GM21528 (cell line): ENCODE measurements at regions not wholly inside any gene's neighbourhood (a gene's known extent, or its start where the extent isn't known, plus 50 kb on each side); places are given as distances from the start of the nearest gene placed in this dataset.

Source experiments
- ATAC-seq: cut with Tn5 transposase; IDR thresholded peaks from one replicate; pipeline ENCODE4 v1.9.1; 2021; ENCODE audit warnings: mild to moderate bottlenecking, moderate library complexity; ENCODE audit not compliant: unreplicated experiment, low FRiP score

DNA sequence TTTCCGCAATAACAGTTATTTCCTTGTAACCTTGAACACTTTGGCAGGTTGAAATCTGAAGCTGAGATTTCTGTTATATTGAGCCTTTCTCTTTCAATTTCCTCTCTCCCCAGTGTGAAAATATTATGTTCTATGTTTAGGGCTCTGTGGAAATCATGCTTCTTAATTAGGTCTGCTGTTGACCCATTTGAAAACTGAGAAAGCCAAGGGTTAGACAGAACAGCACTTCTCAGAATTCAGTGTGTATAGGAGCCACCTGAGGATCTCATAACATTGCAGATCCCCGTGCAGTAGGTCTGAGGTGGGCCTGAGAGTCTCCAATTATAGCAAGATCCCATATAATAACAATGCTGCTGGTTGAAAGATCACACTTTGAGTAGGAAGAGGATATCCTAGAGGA lies 230.2 kb upstream of the NT5C1B start:
- ATAC-seq: no peak

DNA sequence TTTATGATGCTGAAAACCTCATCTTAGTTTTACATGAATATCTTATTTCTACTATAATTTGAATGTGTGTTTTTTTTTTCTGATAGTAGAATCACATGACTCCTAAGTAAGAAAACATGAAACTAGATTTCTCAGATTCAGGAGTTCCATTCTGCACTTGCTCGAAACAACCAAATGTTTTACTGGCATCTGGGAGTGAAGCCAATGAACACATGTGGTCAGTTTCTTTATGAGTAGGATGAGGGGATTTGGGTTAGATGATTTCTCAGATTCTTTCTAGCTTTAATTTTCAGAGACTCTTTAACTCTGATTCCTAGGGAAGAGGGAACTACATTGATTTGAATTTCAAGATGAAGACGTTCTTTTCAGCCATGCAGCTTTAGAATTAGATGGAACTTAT lies 225.0 kb upstream of the NT5C1B start:
- ATAC-seq: no peak

DNA sequence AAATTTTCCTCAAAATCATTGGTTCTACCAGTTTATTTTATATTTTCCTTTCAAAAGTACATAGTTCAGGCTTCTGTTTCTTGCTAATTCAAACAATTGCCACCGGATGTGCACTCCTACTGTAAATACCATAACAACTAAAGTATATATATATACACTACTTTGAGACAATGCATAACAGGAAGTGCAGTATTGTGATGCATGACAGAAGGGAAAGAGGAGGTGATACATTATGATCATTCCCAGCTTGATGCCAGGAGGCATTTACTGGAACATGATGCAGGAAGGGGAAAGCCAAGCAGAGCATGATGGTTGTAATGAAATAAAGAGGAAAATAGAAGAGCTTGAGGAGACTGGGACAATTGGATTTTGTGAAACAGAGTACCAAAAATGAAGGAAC lies 215.2 kb upstream of the NT5C1B start:
- no peak for ATAC-seq

DNA sequence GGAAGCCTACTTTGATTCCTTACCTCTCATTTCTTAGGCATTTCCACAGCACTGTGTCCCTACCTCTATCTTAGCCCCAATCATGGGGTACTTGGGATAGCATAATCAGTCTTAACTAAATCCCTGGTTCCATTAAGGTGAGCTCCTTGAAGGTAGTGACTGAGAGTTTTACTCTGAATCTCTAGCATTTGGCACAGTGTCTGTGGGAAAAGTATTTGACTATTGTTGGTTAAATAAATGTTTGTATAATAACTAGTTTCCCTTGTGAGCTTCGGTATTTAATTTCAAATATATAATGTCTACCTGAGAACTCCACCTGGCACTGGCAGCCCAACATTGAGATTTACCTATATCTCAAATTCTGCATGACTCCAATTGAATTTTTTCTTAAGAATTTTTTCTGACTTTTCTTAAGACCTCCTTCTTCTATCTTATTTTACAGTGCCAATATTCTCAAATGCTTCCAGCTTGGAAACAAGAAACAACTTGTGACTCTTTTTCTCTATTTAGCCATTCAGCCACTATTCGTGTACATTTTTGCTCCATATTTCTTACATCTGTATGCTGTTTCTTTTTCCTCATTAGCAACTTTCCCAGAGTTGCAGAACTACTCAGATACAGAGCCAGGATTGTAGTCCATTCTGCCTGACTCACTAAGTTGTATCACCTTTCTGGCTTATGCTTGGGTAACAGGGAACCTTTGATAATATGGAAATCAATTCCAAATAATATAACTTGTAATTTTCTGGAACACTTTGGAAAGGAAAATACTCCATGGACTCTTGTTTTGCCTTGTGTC lies 214.0 kb upstream of the NT5C1B start:
- ATAC-seq: no peak

DNA sequence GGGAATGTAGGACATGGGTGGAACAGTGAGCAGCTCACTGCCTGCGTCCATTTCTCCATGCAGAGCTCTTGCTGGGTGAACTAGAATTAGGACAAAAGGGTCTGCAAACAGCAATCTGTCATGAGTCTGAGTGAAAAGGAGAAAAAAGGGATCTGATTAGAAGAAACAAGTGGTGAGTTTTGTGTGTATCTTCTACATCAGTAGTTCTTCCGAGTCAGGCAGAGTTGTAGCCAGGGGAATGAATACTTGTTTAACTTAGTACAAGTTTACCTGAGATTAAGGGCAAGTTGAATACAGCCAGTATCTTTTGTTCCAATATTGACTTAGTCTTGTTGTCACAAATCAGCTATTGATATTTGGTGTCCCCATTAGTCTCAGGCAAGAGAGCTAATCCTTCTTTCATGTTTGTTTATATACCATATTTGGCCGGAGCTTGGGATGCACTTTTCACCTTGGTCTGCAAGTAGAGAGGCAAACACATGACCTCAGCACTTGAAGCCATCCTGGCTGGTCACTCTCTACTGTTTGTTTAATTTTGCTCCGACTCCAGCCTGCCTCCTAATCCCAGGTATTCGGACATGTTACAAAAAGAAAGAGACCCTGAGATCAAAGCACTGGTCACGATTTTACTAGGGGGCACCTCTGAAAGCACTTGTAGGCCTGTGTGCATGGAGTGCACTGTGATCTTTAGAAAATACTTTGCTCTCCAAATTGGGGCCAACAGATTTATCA lies 211.0 kb upstream of the NT5C1B start:
- ATAC-seq: no peak

DNA sequence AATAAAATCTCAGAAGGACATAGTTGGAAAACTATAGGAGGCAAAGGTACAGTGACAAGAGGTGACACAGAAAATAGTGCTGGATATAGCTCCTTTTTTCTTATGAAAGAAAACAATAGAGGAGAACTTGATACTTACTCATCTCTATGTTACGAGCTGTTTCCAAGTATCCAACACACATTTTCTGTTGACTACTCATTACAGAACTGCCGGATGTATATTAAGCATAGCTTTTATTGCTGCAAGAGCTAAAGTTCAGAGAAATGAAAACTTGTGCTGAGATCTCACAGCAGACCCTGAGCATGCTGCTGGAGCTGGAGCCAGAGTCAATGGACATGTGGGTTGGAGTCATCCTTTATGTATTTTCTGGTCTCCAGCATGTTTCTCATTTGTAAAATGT lies 210.0 kb upstream of the NT5C1B start:
- ATAC-seq: no peak

DNA sequence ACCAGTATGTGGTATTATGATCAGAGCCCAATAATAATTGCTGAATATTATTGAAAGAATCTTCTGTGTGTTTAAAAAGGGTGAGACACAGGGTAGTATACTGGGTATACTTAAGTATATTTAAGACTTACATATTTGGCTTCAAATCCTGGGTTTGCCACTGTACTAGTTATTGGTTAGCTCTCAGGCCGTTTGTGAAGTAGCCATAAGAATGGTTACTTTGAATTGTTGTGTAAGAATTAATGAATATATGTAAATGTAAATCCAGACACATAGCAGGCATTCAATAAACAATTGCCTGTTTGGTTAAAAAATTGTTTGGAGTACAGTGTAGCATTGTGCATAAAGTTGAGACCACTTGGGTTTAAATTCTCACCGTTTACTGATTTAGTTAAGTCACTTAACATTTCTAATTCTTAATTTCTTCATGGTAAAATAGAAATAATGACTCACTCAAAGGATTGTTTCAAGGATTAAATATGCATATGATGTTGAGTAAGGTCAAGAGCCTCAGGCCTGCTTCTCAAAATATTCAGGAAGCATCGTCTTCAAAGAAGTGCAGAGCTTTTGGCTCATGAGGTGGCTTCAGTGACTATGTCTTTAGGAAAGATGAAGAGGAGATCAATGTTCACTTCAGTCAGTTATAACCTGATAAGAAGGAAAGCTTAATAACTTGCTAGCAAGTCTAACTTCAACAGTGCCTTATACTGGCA lies 207.9 kb upstream of the NT5C1B start:
- ATAC-seq: no peak

DNA sequence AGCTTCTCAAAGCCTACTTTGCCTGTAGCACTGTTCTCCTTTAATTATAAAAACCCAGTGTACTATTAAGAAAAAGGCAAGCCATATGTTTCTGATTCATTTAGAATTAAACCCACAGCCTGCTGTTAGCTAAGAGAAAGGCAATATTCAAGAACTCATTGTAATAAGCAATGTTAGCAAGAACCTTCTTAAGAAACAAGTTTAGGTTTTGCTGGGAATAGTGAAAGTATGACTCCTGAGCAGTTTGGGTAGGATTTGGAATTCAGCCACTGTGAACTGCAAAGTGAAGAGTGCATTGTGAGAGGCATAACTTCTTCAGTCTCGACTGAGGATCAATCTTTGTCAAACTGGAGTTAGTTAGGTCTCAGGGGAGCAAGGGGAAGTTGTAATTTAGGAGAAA lies 206.5 kb upstream of the NT5C1B start:
- no peak for ATAC-seq

DNA sequence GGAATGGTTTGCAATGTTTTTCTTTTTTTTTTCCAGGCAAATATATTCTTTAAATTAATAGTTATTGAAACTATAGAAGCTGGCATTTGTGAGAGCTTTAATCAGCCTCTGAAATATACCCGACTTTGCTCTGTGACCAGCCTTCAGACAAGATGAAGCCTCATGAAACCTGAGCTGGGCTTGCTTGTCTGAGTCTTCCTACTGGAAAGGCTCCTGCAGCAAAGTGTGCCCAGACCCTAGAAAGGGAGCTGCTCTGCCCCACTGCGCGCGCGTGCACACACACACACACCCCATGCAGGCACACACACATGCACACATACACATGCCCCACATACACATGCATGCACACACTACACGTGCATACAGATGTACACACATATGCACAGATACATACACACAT lies 203.3 kb upstream of the NT5C1B start:
- ATAC-seq: no peak

DNA sequence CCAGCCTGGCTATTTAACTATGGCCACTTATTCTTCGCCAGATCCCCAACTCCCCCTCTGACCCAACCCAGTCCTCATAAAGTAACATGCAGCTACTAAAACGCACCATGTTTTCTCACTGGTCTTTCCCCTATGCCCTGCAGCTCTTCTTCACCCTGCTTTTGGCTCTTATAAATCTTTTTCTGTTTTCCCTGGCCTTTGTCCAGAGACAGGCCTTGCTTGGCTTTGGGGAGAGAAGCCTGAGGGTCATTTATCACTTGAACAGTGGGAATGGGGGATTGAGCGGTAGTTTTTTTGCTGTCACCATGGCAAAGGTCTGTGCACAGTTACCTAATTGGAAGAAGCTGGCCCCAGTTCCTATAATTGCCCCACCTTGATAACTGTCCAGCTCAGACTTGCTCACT lies 202.9 kb upstream of the NT5C1B start:
- no peak for ATAC-seq

DNA sequence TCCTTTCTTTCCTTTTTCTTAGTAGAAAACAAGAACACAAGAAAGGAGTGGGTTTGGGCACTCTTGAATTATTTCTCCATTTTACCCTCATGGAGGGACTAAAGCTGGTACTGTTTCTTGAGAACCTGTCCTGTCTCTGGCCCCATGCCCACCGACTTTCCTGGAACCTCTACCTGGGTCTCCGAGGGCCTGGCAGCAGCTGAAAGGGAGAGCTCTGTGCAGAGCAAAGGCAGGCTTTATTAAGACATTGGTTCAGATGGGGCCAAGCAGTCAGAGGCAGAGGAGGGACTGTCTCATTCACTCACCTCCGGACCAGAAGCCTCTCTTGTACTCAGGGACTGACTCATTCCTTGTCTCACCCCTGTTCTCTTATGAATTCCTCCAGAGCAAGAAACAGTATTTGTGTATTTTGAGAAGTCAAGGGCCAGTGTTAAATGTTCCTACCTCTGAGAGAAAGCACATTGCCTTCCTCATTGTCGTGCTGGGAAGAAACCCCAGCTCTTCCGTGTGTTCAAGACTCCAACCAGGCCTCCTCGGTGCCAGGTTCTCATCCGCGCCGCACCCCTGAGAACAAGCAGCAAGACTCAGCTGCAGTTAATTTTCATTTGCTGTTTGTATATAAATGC lies 201.9 kb upstream of the NT5C1B start:
- no peak for ATAC-seq

DNA sequence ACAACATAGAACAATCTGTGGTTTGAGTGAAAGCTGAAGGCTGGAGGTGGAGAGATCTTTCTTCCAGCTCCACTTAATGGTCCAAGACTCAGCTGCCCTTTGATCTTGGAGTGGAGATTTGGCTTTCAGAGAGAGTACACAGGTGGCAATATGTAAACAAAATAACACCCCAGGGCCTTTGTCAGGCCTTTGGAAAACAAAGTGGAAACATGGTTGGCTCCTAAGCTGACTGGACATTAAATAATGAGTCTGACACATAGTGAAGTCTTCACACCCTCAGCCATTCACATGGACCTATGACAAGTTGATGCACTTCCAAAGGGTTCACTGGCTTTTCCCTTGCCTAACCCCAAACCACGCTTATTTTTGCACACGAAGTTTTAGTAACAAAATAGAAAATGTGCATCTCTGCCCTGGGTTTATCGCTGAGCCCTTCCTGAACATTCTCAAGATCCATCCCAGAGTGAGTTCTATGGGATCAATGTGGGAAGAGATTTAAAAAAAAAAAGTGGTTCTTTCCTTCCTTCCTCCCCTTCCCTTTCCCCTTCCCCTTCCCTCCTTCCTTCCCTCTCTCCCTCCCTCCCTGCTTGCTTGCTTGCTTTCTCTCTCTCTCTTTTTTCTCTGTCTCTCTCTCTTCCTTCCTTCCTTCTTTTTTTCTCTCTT lies 201.3 kb upstream of the NT5C1B start:
- no peak for ATAC-seq

DNA sequence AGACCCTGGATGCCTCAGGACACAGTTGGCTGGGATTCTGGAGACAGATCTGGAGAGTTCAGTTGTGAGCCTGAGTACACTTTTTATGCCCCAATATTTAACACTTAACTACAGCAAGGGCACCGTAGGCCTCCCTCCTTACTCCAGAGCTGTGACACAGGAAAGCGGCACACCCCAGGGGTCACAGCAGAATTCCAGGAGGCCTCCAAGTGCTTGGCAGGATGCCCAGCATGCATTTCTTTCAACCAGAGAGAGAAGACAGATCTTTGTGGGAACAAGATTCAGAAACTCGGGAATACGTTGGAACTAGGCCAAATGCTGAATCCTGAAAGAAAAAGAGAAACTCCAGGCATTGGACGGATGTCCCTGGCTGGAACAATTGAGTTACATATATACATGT lies 199.2 kb upstream of the NT5C1B start:
- ATAC-seq: no peak

DNA sequence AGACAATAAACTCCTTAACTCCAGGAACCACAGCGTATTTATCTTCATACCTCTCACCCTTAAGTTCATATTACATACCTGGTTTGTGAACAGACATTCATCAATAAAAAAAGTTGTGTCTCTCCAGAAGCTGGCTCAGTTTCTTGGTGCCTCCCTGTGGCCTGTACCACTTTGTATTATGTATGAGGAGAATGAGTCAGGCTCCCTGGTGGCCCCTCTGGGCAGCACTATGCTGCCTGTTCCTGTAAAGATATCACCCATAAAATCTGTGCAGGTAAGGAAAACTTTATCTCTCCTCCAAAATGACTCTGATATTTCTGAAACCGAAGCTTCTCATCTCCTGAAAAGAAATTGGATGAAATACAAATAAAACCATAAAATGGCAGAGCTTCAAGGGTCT lies 198.4 kb upstream of the NT5C1B start:
- no peak for ATAC-seq

DNA sequence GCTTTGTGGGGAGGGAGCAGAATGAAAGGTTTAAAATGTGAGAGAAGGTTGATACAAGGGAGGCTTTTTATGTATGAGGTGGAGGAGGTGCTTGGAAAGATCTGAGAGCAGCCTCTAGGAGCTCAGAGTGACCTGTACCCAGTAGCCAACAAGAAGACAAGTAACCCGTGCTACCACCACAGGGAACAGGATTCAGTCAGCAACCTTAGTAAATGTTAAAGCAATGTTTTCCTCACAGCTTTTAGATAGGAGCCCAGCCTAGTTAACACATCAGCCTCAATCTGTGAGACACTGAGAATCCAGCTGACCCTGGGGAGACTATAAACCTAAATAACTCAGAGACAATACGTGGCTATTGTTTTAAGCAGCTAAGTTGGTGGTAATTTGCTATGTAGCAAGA lies 194.9 kb upstream of the NT5C1B start:
- no peak for ATAC-seq

DNA sequence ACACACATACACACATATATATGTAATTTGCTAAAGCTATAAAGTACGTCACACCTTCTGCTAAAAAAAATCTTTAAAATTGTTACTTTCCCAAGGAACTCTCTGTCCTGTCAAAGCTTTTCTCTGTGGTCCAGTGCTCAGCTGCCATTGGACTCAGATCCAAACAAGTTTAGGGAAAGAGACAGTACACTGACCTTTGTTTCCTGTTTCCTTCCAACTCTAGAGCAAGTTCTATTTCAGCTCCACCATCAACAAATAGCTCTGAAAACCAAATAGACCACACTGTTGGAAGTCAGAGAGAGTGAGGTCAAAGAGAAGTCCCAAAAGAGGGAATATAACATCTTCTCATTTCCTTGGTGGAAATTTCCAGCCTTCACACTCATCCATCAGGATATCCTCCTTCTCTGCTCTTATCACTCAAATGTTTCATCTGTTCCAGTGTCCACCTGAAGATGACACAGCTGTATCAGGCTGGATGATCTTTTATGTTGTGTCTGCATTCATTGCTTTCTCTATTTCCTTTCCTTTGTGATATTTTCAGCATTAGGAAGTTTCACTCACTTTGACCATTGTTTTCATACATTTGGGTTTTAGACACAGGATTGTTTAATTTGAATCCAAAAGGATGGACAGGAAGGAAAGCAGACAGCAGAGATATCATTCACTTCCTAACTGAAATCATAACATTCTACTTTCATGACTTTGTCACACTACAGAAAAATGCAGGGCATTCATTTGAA lies 192.3 kb upstream of the NT5C1B start:
- no peak for ATAC-seq

DNA sequence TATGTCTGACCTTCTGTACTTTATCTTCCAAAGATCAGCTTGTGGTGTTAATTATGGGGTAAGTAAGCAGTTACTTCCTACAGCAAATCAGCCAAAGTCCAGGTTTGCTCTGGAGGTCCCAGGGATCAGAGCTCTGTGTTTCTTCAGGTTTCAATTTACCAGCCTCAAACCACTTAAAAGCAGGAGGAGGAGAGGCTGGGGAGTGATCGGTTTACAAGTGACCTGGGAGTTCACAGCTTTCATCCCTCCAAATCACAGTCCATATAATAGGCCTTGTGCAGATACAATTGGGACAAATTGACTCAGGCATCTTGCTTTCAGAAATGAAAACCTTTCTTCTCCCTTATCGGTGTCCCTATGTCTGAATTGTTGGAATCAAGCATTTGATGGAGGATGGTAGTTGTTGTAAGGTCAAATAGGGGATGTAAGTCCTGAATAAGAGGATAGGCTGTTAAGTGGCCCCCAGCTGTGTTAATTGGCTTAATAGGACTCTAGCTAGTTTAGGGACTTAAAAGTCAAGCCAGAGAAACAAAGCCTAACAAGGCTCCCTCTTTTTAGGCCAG lies 188.0 kb upstream of the NT5C1B start:
- no peak for ATAC-seq

DNA sequence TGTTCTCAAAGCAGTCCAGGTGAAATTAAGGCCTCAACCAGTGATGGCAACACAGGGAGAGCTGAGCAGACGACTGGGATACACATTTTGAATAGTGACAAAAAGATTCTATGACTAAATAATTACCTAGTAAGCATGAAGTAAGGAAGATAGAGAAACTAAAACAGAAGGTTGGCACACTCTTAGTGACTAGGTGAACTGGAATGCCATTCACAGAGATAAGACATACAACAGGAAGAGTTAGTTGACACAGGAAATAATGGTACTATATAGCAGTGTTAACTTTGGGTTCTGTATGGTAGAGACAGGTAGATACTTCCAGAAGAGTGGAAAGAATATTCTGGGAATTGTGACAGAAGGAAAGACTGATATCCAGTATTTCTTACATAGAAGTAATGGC lies 181.8 kb upstream of the NT5C1B start:
- no peak for ATAC-seq

DNA sequence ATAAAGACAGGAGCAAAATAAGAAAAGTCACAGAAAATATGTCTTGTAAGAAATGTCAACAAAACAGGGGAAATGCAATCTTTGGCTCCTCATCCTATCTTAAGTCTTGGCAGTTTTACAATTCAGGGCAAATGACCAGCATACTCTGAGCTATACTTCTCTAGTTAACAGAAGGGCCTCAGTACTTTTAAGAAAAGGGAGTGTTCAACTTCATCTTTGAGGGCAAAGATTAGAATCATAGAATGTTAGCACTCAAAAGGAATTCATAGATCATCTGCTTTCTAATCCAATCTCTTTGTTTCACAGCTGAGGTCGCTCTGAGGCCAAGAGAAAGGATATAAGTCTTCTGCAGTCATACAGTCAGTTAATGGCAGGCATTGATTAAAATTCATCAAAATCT lies 174.0 kb upstream of the NT5C1B start:
- ATAC-seq: no peak

DNA sequence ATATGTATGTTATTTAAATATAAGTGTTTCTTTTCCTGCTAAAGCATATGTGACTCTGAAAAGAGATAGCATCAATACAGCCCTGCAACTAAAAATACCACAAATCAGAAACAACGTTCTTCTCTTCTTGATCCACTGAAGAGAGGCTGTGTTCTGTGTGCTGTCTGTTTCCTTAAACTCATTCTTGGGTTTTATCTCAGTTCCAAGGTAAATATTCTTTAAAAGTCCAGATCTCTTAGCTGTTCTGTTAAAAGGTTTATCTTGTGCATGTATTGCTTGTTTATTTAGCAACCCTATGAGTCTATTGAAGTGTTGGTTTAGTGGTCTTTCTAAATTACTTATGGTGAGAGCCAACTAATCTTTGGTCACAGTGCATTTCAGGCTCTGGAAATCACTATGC lies 173.3 kb upstream of the NT5C1B start:
- ATAC-seq: no peak
